Common myeloid progenitor, CD34-positive (primary cell): ENCODE measurements at regions not wholly inside any gene's neighbourhood (a gene's known extent, or its start where the extent isn't known, plus 50 kb on each side); places are given as distances from the start of the nearest gene placed in this dataset.
A peak's percentile ranks its signal among the peaks of the same experiment; 100 is the strongest.

ENCODE experiments used
- CTCF ChIA-PET: fragments of 350-600 bp; sonication (Branson Sonifier 250); formaldehyde crosslinking; loops from one replicate; lab custom pipeline; 2021; ENCODE audit warnings: antibody characterized with exemption; lab: Charles Lee
- POLR2A ChIA-PET: fragments of 350-600 bp; sonication (Branson Sonifier 250); formaldehyde crosslinking; loops from one replicate; lab custom pipeline; 2021; ENCODE audit warnings: antibody characterized with exemption; lab: Charles Lee
- DNase-seq, 3 donors: peaks; one replicate each; pipeline versions ENCODE4 v3.0.0 to v3.0.0-alpha.2; 2013
- H3K27ac ChIP-seq, 2 experiments: 1 replicate in 1 of 2; 2 replicates in 1 of 2; pipeline ENCODE4 v1.7.0; 2013; ENCODE audit warnings: inconsistent platforms in 2 of 2, low read length in 2 of 2, mild to moderate bottlenecking in 2 of 2, low read depth in 1 of 2, moderate library complexity in 1 of 2; ENCODE audit not compliant: severe bottlenecking in 2 of 2, insufficient read depth in 1 of 2, poor library complexity in 1 of 2
- H3K27me3 ChIP-seq, 5 experiments: replicated peaks in 2 of 5; 1 replicate in 3 of 5; 2 replicates in 2 of 5; pipeline versions ENCODE4 v1.6.1 to v1.7.0; 2013; ENCODE audit warnings: low read length in 4 of 5, mild to moderate bottlenecking in 2 of 5, moderate library complexity in 2 of 5, inconsistent platforms in 1 of 5; ENCODE audit not compliant: insufficient read depth in 5 of 5, control insufficient read depth in 4 of 5
- H3K36me3 ChIP-seq, 4 experiments: 1 replicate in 2 of 4; 2 replicates in 2 of 4; pipeline versions ENCODE4 v1.6.1 to v1.7.0; 2013; ENCODE audit warnings: low read length in 3 of 4, control low read depth in 1 of 4, mild to moderate bottlenecking in 1 of 4; ENCODE audit not compliant: control insufficient read depth in 4 of 4, insufficient read depth in 4 of 4
- H3K4me1 ChIP-seq, 4 experiments: 1 replicate in 3 of 4; 2 replicates in 1 of 4; pipeline versions ENCODE4 v1.6.1 to v1.7.1; 2013; ENCODE audit warnings: low read length in 3 of 4, mild to moderate bottlenecking in 3 of 4, control low read depth in 1 of 4, inconsistent platforms in 1 of 4, moderate library complexity in 1 of 4; ENCODE audit not compliant: control insufficient read depth in 4 of 4, insufficient read depth in 4 of 4; ENCODE audit errors: control extremely low read depth in 1 of 4
- H3K4me3 ChIP-seq, 7 experiments: 1 replicate in 4 of 7; 2 replicates in 3 of 7; pipeline versions ENCODE4 v1.5.1 to v1.7.0; 2013; ENCODE audit warnings: mild to moderate bottlenecking in 7 of 7, low read length in 6 of 7, moderate library complexity in 6 of 7, inconsistent platforms in 2 of 7, low read depth in 2 of 7, control low read depth in 1 of 7; ENCODE audit not compliant: insufficient read depth in 4 of 7, control insufficient read depth in 1 of 7; ENCODE audit errors: extremely low read depth in 1 of 7
- H3K9me3 ChIP-seq, 5 experiments: 1 replicate in 4 of 5; 2 replicates in 1 of 5; pipeline versions ENCODE4 v1.6.1 to v1.7.1; 2013; ENCODE audit warnings: low read length in 4 of 5, mild to moderate bottlenecking in 2 of 5, inconsistent platforms in 1 of 5, low read depth in 1 of 5, moderate library complexity in 1 of 5; ENCODE audit not compliant: control insufficient read depth in 4 of 5, insufficient read depth in 2 of 5; ENCODE audit errors: control extremely low read depth in 1 of 5
- WGBS: methylation state at CpG from one replicate; pipeline ENCODE4 v1.1.5; 2013; ENCODE audit not compliant: insufficient coverage; 5-methylcytosine and 5-hydroxymethylcytosine counted together

DNA sequence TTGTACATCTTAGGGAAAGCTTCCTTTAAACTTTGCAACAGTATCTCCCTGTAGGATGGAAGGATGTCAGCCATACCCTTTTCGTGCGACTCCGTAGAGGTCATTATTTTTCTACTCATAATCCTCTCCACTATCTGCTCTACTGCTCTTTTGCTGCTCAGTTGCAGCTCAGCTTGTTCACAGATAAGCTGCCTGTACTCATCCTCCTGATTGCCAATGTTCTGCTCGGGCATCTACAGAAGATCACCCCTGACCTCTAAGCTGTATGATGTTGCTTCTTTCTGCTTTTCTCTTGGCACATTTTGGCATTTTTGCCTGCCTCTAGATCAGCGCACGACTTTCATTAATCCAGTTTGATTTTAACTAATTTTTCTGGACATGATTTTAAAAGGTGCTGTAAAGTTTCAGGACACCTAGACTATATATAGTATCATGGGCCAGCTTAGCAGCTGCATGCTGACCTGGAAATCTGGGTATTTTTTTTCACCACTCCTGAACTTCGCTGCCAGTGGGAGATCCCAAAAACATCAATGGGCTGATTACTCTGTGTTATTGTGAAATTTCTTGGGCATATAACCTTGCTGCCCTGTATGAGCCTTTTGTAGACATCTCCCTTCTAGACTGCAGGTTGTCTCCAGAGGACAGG lies 131.2 kb upstream of the ZNF608 start:
- Histone ChIP-seq H3K36me3 (no peaks in the 10 kb centered on the region), H3K27ac (no peak overlapping the region), H3K4me3 (no peak overlapping the region), H3K9me3 (no peaks in the 10 kb centered on the region), H3K4me1 (peaks cover 9 to 26% (median 14%) of the 10 kb centered on the region in 4 experiments), H3K27me3 (no peaks in the 10 kb centered on the region)
- no peak for DNase-seq
- ChIA-PET POLR2A (no interaction called here), CTCF (interaction anchor here (0.8 kb wide), 1 partner anchor 11 kb away, joined by 3 read pairs; no protein-coding TSS in a partner anchor)
- WGBS: 96% methylated on average over 4 of the region's 7 CpGs

DNA sequence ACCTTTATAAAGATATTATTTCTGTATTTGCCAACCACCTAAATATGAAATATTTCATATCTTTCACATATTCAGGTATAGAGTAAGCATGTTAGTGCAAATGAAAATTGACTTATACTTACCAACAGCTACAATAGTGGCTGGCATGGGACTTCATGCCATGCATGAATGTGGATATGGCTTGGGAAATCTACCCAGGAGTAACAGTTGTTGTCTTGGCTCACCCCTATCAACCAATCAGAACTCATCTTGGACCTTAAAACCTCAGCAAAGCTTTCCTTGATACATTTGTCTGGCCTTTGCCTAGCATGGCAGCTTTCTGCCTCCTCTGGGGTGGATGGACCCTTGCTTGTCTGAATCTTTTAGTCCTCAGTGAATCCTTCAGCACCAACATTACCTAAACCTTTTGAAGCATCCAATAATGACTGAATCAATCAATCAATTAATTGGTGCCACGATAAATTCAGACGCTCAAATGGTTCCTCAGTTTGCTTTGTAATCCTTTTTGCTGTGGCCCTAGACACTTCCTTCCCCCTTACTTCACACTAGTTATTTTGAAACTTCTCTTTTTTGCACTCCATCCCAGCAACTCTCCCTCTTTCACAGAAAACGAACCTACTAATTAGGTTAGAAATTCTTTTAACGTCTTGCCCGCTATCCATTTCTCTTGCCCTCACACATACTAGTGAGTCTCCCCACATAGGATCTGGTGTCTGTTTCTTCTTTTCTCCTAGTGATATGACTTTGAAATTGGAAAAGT lies 132.3 kb upstream of the ZNF608 start:
- H3K4me1 ChIP-seq: peaks cover 9 to 26% (median 14%) of the 10 kb centered on the region in 4 experiments
- ChIA-PET CTCF (no interaction called here), POLR2A (no interaction called here)
- H3K9me3 ChIP-seq: no peaks in the 10 kb centered on the region
- no peaks in the 10 kb centered on the region for H3K36me3 ChIP-seq
- 0% methylated on average over 3 of the region's 5 CpGs for WGBS
- H3K27ac ChIP-seq: no peak overlapping the region
- H3K4me3 ChIP-seq: no peak overlapping the region
- peak in 2 of 3 donors; percentile 26 to 29 for DNase-seq
- no peaks in the 10 kb centered on the region for H3K27me3 ChIP-seq

DNA sequence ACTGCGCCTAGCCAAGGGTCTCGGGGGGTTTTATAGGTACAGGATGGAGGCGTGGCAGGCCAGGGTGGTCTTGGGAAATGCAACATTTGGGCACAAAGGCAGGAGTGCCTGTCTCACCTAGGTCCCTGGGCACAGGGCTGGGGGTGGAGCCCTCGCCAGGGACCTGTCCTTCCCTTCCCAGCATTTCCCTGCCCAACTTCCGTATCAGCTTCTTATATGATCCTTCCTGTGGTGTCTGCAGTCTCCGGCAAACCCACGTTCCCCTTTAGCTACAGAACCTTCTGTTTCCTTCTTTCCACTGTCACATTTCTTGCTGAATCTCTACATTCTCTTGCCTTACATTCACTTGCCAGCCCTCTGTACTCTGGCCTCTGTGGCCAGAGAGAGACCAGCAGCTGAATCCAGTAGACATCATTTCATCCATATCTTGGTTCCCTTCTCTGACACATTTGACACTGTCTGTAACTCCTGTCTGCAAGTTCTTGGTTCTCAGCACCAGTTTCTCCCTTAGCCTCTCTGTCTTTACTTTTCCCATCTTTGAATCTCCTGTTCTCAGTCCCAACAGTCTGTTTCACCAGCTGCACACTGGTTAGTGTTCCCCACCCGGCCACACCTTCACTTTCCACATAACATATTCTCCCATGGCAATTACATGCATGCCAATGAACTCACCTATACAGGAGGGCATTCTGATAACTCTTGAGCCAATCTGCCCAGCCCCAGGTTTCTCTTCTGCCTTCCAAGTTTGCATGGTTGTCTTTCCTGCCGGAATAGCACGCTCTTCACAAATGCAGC lies 134.7 kb upstream of the ZNF608 start:
- CTCF ChIA-PET: interaction anchor here (0.7 to 1.7 kb wide), 3 partner anchors 10 to 490 kb away, joined by 4 to 5 read pairs (median 4); no protein-coding TSS in a partner anchor
- peak in 2 of 3 donors; percentile 76 to 82 for DNase-seq

DNA sequence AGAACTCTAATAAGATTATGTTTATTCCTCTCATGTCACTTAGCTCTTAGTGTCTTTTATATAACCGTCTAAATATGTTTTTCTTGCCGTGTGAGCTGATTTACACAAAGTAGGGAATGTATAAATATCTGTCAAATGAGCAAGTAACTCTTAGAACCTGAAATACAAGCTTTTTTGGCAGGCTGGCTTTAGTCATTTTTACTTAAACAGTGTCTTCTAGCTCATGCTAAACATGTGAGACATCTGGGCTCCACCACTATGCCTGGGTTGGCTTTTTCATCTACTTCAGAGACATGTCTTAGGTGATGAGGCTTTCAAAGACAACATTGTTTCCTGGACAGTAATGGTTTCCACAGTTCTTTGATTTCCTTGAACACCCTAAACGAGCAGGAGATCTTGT lies 137.2 kb upstream of the ZNF608 start:
- Histone ChIP-seq H3K27me3 (no peaks in the 10 kb centered on the region), H3K4me3 (no peak overlapping the region), H3K4me1 (peaks cover 5 to 26% (median 13%) of the 10 kb centered on the region in 4 experiments), H3K9me3 (no peaks in the 10 kb centered on the region), H3K27ac (no peak overlapping the region), H3K36me3 (no peaks in the 10 kb centered on the region)
- WGBS: 100% methylated on average over 1 of the region's 3 CpGs
- DNase-seq: no peak
- ChIA-PET CTCF (no interaction called here), POLR2A (no interaction called here)

More for the DNA sequence above, 134.7 kb upstream of the ZNF608 start:
- POLR2A ChIA-PET: no interaction called here
- H3K27me3 ChIP-seq: no peaks in the 10 kb centered on the region
- H3K36me3 ChIP-seq: no peaks in the 10 kb centered on the region
- 53% methylated on average over 9 of the region's 10 CpGs for WGBS
- no peak overlapping the region for H3K4me3 ChIP-seq
- no peak overlapping the region for H3K27ac ChIP-seq
- peaks cover 9 to 26% (median 14%) of the 10 kb centered on the region in 4 experiments for H3K4me1 ChIP-seq
- H3K9me3 ChIP-seq: no peaks in the 10 kb centered on the region

DNA sequence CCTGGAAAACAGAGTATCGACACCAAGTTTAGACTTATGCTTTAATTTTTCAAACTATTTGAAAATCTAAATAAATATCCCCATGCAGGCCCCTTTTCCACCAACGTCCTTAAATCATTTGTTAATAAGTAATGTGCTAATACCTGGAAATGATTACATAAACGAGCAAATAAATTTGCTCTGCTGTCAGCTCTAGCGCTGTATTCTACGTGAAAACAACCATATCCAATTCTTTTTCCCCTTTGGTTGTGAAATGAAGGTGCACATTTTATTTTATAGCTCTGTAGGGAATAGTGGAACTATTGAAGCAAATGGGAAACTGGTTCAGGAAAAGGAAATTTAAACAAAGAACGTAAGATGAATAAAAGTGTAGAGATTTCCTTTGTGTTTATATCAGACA lies 137.7 kb upstream of the ZNF608 start:
- POLR2A ChIA-PET: no interaction called here
- peaks cover 3 to 22% (median 13%) of the 10 kb centered on the region in 4 experiments for H3K4me1 ChIP-seq
- H3K9me3 ChIP-seq: no peaks in the 10 kb centered on the region
- no peaks in the 10 kb centered on the region for H3K36me3 ChIP-seq
- CTCF ChIA-PET: no interaction called here
- no peak overlapping the region for H3K27ac ChIP-seq
- WGBS: 100% methylated on average over 1 of the region's 6 CpGs
- H3K27me3 ChIP-seq: no peaks in the 10 kb centered on the region
- DNase-seq: no peak
- no peak overlapping the region for H3K4me3 ChIP-seq

DNA sequence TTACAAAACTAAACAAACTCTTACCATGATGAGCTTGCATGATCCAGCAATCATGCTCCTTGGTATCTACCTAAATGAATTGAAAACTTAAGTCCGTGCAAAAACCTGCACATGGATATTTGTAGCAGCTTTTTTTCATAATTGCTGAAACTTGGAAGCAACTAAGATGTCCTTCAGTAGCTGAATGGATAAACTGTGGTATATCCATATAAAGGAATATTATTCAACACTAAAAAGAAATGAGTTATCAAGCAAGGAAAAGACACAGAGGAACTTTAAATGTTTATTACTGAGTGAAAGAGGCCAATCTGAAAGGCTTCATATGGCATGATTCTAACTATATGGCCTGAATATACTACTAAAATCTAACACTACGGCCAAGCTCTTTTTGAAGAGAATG lies 139.1 kb upstream of the ZNF608 start:
- no peak for DNase-seq
- no peaks in the 10 kb centered on the region for H3K36me3 ChIP-seq
- H3K4me1 ChIP-seq: peaks cover 3 to 18% (median 13%) of the 10 kb centered on the region in 4 experiments
- CTCF ChIA-PET: no interaction called here
- H3K27ac ChIP-seq: no peak overlapping the region
- no peaks in the 10 kb centered on the region for H3K9me3 ChIP-seq
- no peaks in the 10 kb centered on the region for H3K27me3 ChIP-seq
- H3K4me3 ChIP-seq: no peak overlapping the region
- WGBS: 100% methylated on average over 1 of the region's 2 CpGs
- POLR2A ChIA-PET: no interaction called here
